Hepatocyte (in vitro differentiated cells): ENCODE measurements at regions not wholly inside any gene's neighbourhood (a gene's known extent, or its start where the extent isn't known, plus 50 kb on each side); places are given as distances from the start of the nearest gene placed in this dataset.

Experiments
- CTCF ChIP-seq: fragments of 200-600 bp; sonication (generic); IDR thresholded peaks from 2 replicates; pipeline ENCODE4 v1.5.1; 2016; ENCODE audit warnings: antibody characterized with exemption, mild to moderate bottlenecking; ENCODE audit not compliant: poor library complexity
- EZH2 ChIP-seq: fragments of 200-600 bp; sonication (generic); IDR thresholded peaks from 2 replicates; pipeline ENCODE4 v1.6.1; 2016; ENCODE audit warnings: antibody characterized with exemption, mild to moderate bottlenecking, borderline replicate concordance

DNA sequence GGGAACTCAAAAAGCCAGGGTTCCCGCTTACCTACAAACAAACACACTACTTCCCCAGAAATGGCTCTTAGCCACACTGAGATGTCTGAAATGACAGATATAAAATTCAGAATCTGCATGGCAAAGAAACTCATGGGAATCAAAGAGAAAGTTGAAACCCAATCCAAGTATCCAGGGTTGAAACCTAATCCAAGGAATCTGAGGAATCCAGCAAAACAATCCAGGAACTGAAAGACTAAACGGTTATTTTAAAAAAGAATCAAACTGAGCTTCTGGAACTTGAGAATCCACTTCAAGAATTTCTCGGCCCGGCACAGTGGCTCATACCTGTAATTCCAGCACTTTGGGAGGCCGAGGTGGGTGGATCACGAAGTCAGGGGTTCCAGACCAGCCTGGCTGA lies 568.8 kb downstream of the POM121L12 start:
- TF ChIP-seq CTCF: no peak
- no peak for TF ChIP-seq EZH2
